ENCODE measurements at regions not wholly inside any gene's neighbourhood (a gene's known extent, or its start where the extent isn't known, plus 50 kb on each side); places are given as distances from the start of the nearest gene placed in this dataset.

DNA sequence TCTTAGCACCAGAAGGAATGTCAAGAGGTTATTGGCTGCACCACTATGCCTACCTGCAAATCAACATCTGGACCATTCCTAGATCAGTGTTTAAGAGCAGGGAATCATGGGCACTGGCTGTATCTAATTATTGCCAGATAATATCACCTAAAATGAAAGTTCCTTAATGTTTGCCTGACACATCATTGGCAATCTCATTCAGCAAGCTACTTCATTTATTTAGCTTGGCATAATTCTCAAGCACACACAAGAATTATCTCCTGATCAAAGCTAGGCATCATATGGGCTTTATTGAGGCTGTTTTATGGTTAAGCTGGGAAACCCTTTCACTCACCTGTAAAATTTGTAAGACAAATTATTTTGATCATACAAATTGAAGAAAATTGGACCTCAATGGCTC, 581.7 kb downstream of the INHBA start:
- Histone ChIP-seq H3K36me3 (no peaks in the 10 kb centered on the region), H3K27me3 (no peaks in the 10 kb centered on the region), H3K4me1 (no peaks in the 10 kb centered on the region), H3K9me3 (no peaks in the 10 kb centered on the region), H3K4me3 (no peak overlapping the region), H3K27ac (no peak overlapping the region)
- intact Hi-C loops (cut with DNase I): no loop called here
- no peak for TF ChIP-seq POLR2A (IDR thresholded peaks at IDR 0.05)
- no peak for TF ChIP-seq EP300 (IDR thresholded peaks at IDR 0.05)
- no peak for TF ChIP-seq POLR2AphosphoS5 (IDR thresholded peaks at IDR 0.05)
- TF ChIP-seq, protein P1, sequence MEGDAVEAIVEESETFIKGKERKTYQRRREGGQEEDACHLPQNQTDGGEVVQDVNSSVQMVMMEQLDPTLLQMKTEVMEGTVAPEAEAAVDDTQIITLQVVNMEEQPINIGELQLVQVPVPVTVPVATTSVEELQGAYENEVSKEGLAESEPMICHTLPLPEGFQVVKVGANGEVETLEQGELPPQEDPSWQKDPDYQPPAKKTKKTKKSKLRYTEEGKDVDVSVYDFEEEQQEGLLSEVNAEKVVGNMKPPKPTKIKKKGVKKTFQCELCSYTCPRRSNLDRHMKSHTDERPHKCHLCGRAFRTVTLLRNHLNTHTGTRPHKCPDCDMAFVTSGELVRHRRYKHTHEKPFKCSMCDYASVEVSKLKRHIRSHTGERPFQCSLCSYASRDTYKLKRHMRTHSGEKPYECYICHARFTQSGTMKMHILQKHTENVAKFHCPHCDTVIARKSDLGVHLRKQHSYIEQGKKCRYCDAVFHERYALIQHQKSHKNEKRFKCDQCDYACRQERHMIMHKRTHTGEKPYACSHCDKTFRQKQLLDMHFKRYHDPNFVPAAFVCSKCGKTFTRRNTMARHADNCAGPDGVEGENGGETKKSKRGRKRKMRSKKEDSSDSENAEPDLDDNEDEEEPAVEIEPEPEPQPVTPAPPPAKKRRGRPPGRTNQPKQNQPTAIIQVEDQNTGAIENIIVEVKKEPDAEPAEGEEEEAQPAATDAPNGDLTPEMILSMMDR (IDR thresholded peaks at IDR 0.05): no peak
- no peak for DNase-seq

DNA sequence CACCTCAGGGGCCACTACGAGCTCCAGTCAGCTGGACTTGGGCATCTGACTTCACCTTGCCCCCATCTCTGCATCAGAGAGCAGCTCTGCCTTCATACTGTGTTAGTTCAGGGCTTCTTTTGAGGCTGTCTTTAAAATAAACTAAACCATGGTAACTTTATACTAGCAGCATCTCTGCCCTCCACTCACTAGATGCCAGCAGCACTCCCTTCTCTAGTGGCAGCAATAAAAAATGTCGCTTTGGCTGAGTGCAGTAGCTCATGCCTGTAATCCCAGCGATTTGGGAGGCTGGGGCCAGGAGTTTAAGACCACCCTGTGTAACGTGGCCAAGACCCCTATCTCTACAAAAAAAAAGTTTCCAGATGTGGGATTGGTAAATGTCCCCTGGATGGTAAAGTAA, 584.4 kb downstream of the INHBA start:
- H3K36me3 ChIP-seq: no peaks in the 10 kb centered on the region
- no peaks in the 10 kb centered on the region for H3K9me3 ChIP-seq
- H3K27ac ChIP-seq: no peak overlapping the region
- DNase-seq: no peak
- WGBS, 2 donors: 62 to 69% methylated on average over 4 of the region's 4 CpGs
- H3K4me3 ChIP-seq: no peak overlapping the region
- TF ChIP-seq EP300 (IDR thresholded peaks at IDR 0.05) (no peak), POLR2AphosphoS5 (IDR thresholded peaks at IDR 0.05) (no peak), POLR2A (IDR thresholded peaks at IDR 0.05) (no peak)
- TF ChIP-seq, protein P1 (IDR thresholded peaks at IDR 0.05): no peak
- no peaks in the 10 kb centered on the region for H3K4me1 ChIP-seq
- intact Hi-C loops (cut with DNase I): no loop called here
- H3K27me3 ChIP-seq: no peaks in the 10 kb centered on the region

DNA sequence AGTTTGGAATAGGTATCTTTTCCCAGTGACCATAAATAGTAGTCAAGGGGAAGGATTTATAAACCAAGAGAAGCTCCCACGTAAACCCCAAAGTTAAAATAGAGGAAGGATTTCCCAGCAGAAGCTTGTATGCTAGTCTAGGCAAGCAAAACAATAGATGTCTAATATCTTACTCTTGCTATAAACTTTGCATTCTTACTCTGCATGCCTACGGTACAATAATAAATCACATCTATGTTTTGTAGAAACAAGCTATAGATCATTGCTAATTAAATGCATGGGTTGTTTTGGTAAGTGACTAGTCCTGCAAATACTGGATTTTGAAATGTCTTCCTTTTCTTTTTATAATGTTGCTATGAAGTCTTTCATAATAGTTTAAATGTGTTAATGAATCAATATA, 585.5 kb downstream of the INHBA start:
- intact Hi-C loops (cut with DNase I): no loop called here
- WGBS, 2 donors: 91% methylated on average over 2 of the region's 2 CpGs
- TF ChIP-seq POLR2A (IDR thresholded peaks at IDR 0.05) (no peak), POLR2AphosphoS5 (IDR thresholded peaks at IDR 0.05) (no peak), EP300 (IDR thresholded peaks at IDR 0.05) (no peak)
- TF ChIP-seq, protein P1 (IDR thresholded peaks at IDR 0.05): no peak
- no peaks in the 10 kb centered on the region for H3K36me3 ChIP-seq
- H3K4me1 ChIP-seq: no peaks in the 10 kb centered on the region
- no peak for DNase-seq
- H3K9me3 ChIP-seq: no peaks in the 10 kb centered on the region
- H3K4me3 ChIP-seq: no peak overlapping the region
- no peak overlapping the region for H3K27ac ChIP-seq
- H3K27me3 ChIP-seq: no peaks in the 10 kb centered on the region

DNA sequence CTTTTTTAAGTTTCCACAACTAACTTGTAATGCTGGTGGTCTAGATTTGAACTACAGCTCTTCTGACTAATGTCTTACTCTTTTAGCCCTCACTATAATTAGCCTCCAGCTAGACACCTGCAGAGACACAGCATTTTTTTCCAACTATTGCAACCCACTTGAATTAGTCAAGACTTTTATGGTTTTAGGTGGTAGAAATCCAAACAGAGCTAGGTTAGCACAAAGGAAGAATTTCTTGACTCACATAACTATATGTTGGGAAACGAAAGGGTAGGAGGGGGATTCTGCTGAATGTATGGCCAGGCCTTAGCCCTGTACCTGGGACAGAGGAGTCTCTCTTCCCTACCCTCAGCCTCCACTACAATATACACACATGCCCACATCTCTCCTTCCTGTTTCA, 586.1 kb downstream of the INHBA start:
- WGBS, 2 donors: 91 to 92% methylated on average over 1 of the region's 1 CpG
- Histone ChIP-seq H3K27ac (no peak overlapping the region), H3K27me3 (no peaks in the 10 kb centered on the region), H3K9me3 (no peaks in the 10 kb centered on the region), H3K36me3 (no peaks in the 10 kb centered on the region), H3K4me3 (no peak overlapping the region), H3K4me1 (no peaks in the 10 kb centered on the region)
- DNase-seq: no peak
- TF ChIP-seq, protein P1 (IDR thresholded peaks at IDR 0.05): no peak
- TF ChIP-seq EP300 (IDR thresholded peaks at IDR 0.05) (no peak), POLR2A (IDR thresholded peaks at IDR 0.05) (no peak), POLR2AphosphoS5 (IDR thresholded peaks at IDR 0.05) (no peak)
- intact Hi-C loops (cut with DNase I): no loop called here

DNA sequence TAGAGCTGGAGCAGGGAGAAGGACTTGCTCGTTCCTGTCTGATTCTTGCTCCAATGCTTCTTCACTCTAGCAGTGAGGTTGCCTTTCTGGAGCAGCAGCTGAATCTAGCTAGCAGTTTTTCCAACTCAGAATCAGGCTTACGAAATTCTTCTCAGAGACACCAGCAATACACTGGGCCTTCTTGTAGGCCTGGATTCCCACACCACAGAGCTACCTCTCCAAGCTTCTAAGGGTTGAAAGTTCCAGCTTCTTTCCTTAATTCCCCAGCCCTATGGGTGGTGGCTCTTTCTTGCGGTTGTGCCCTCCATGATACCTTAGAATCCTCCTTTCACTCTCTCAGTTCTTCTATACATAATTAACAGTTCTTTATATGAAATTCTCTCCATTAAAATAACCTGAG, 586.6 kb downstream of the INHBA start:
- H3K27ac ChIP-seq: no peak overlapping the region
- TF ChIP-seq, protein P1 (IDR thresholded peaks at IDR 0.05): no peak
- TF ChIP-seq POLR2A (IDR thresholded peaks at IDR 0.05) (no peak), POLR2AphosphoS5 (IDR thresholded peaks at IDR 0.05) (no peak), EP300 (IDR thresholded peaks at IDR 0.05) (no peak)
- H3K4me3 ChIP-seq: no peak overlapping the region
- no peaks in the 10 kb centered on the region for H3K27me3 ChIP-seq
- H3K9me3 ChIP-seq: no peaks in the 10 kb centered on the region
- no peaks in the 10 kb centered on the region for H3K4me1 ChIP-seq
- H3K36me3 ChIP-seq: no peaks in the 10 kb centered on the region
- no peak for DNase-seq
- intact Hi-C loops (cut with DNase I): no loop called here
- WGBS, 2 donors: 85 to 90% methylated on average over 3 of the region's 3 CpGs

Data from sigmoid colon (tissue), 6 donors.